Panc1 (cell line): ENCODE measurements at regions not wholly inside any gene's neighbourhood (a gene's known extent, or its start where the extent isn't known, plus 50 kb on each side); places are given as distances from the start of the nearest gene placed in this dataset.

Source experiments
- ATAC-seq: fragments of 200-7000 bp; cut with Tn5 transposase; 2 replicates; pipeline ENCODE4 v1.9.1; 2020; ENCODE audit warnings: mild to moderate bottlenecking, moderate library complexity
- BruUV-seq: library from RNA; stranded (reverse); fragments of 400-500 nt; replicated peaks from 2 replicates; lab custom pipeline; 2021; lab: Mats Ljungman, UMichigan
- CTCF ChIA-PET: fragments of 300-600 bp; sonication (Branson Sonifier 250); formaldehyde crosslinking; loops from one replicate; lab custom pipeline; 2022; ENCODE audit warnings: antibody characterized with exemption; lab: Charles Lee
- POLR2A ChIA-PET: fragments of 300-600 bp; sonication (Branson Sonifier 250); formaldehyde crosslinking; loops from one replicate; lab custom pipeline; 2022; ENCODE audit warnings: antibody characterized with exemption; lab: Charles Lee
- DNase-seq: peaks from one replicate; pipeline ENCODE4 v3.0.0-alpha.2; 2010; ENCODE audit warnings: low read depth, low spot score
- H3K27ac ChIP-seq: 2 replicates; pipeline ENCODE4 v1.5.1; 2011; ENCODE audit warnings: mild to moderate bottlenecking, low read length, inconsistent platforms
- H3K27me3 ChIP-seq: fragments of 200-500 bp; sonication (Bioruptor generic); 2 replicates; pipeline ENCODE4 v1.6.0; 2014; ENCODE audit warnings: low read length, inconsistent platforms; ENCODE audit not compliant: control insufficient read depth, insufficient read depth
- H3K36me3 ChIP-seq: fragments of 200-500 bp; sonication (Bioruptor generic); 2 replicates; pipeline ENCODE4 v1.5.1; 2014; ENCODE audit warnings: inconsistent platforms, mild to moderate bottlenecking, low read length, moderate library complexity; ENCODE audit not compliant: control insufficient read depth, insufficient read depth
- H3K4me1 ChIP-seq: 2 replicates; pipeline ENCODE4 v1.5.1; 2011; ENCODE audit warnings: inconsistent platforms, mild to moderate bottlenecking, low read length, moderate library complexity; ENCODE audit not compliant: control insufficient read depth, insufficient read depth
- H3K4me3 ChIP-seq, 2 experiments: 2 replicates each; pipeline ENCODE4 v1.5.1; 2011 to 2012; ENCODE audit warnings: low read depth in 2 of 2, low read length in 2 of 2, mild to moderate bottlenecking in 2 of 2, inconsistent platforms in 1 of 2, moderate library complexity in 1 of 2
- H3K9me3 ChIP-seq: fragments of 200-500 bp; sonication (Bioruptor generic); 2 replicates; pipeline ENCODE4 v1.5.1; 2014; ENCODE audit warnings: low read depth, mild to moderate bottlenecking, inconsistent platforms, low read length, moderate library complexity; ENCODE audit not compliant: control insufficient read depth, insufficient read depth
- POLR2AphosphoS5 ChIP-seq: IDR thresholded peaks from 2 replicates; pipeline ENCODE4 v1.6.1; 2012; ENCODE audit warnings: mild to moderate bottlenecking, low read depth, low read length, moderate library complexity
- REST ChIP-seq, 2 experiments: IDR thresholded peaks; 2 replicates each; pipeline ENCODE4 v1.6.1; 2011 to 2012; ENCODE audit warnings: low read depth in 2 of 2, control low read depth in 1 of 2, low read length in 1 of 2, mild to moderate bottlenecking in 1 of 2, moderate library complexity in 1 of 2; ENCODE audit not compliant: insufficient read depth in 1 of 2
- SIN3A ChIP-seq: IDR thresholded peaks from 2 replicates; pipeline ENCODE4 v1.6.1; 2012; ENCODE audit warnings: low read depth, mild to moderate bottlenecking, low read length, moderate library complexity, borderline replicate concordance; ENCODE audit not compliant: insufficient read depth
- TCF7L2 ChIP-seq: IDR thresholded peaks from 2 replicates; pipeline ENCODE4 v1.6.1; 2011; ENCODE audit warnings: mild to moderate bottlenecking, low read depth, low read length, inconsistent platforms
- in situ Hi-C: cut with HindIII; loops from 2 replicates; pipeline ENCODE4 v1.10.0; 2016; ENCODE audit warnings: low sequenced_read_pairs, low pct_unique_long_range_greater_than_20kb
- intact Hi-C: fragments of 100-400 bp; cut with micrococcal nuclease; formaldehyde crosslinking; loops from one replicate; pipeline ENCODE4 v1.10.0; 2022; ENCODE audit not compliant: unreplicated experiment
- TF ChIP-seq, protein P1 (sequence below): fragments of 450-650 bp; IDR thresholded peaks from 2 replicates; pipeline ENCODE4 v1.5.1; 2017; ENCODE audit warnings: mild to moderate bottlenecking

- Histone ChIP-seq H3K27me3 (no peaks in the 10 kb centered on the region), H3K9me3 (no peaks in the 10 kb centered on the region), H3K4me1 (no peaks in the 10 kb centered on the region), H3K27ac (no peak overlapping the region), H3K36me3 (no peaks in the 10 kb centered on the region), H3K4me3 (no peak overlapping the region)
- ChIA-PET CTCF (no interaction called here), POLR2A (no interaction called here)
- no TSS peak for BruUV-seq
- DNase-seq, result no peak
- TF ChIP-seq SIN3A (no peak), REST (IDR thresholded peaks at IDR 0.05; ENCODE audit: insufficient read depth in 1 of 2, low read depth in 2 of 2, low read length in 1 of 2) (no peak)
- intact Hi-C loops, result no loop called here
- no peak for ATAC-seq
- in situ Hi-C loops, result no loop called here
These were observed 1026.4 kb upstream of the ADGRL3 start for GRCh38 chr4:60173718-60174117.

GRCh38 chr4:60175241-60175640 is 1024.9 kb upstream of the ADGRL3 start:
- in situ Hi-C loops (no loop called here), intact Hi-C loops (no loop called here)
- no peaks in the 10 kb centered on the region for H3K4me1 ChIP-seq
- no peaks in the 10 kb centered on the region for H3K36me3 ChIP-seq
- ChIA-PET CTCF (no interaction called here), POLR2A (no interaction called here)
- no peak for ATAC-seq
- H3K27me3 ChIP-seq, result no peaks in the 10 kb centered on the region
- H3K4me3 ChIP-seq, result no peak overlapping the region
- DNase-seq, result no peak
- no peak for TF ChIP-seq SIN3A
- no peak for TF ChIP-seq REST (IDR thresholded peaks at IDR 0.05; ENCODE audit: insufficient read depth in 1 of 2, low read depth in 2 of 2, low read length in 1 of 2)
- no peak for TF ChIP-seq TCF7L2
- TF ChIP-seq, protein P1, sequence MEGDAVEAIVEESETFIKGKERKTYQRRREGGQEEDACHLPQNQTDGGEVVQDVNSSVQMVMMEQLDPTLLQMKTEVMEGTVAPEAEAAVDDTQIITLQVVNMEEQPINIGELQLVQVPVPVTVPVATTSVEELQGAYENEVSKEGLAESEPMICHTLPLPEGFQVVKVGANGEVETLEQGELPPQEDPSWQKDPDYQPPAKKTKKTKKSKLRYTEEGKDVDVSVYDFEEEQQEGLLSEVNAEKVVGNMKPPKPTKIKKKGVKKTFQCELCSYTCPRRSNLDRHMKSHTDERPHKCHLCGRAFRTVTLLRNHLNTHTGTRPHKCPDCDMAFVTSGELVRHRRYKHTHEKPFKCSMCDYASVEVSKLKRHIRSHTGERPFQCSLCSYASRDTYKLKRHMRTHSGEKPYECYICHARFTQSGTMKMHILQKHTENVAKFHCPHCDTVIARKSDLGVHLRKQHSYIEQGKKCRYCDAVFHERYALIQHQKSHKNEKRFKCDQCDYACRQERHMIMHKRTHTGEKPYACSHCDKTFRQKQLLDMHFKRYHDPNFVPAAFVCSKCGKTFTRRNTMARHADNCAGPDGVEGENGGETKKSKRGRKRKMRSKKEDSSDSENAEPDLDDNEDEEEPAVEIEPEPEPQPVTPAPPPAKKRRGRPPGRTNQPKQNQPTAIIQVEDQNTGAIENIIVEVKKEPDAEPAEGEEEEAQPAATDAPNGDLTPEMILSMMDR, result no peak
- TF ChIP-seq POLR2AphosphoS5, result no peak
- no peaks in the 10 kb centered on the region for H3K9me3 ChIP-seq
- no TSS peak for BruUV-seq
- no peak overlapping the region for H3K27ac ChIP-seq
